Transverse colon (tissue), 4 donors: ENCODE measurements at regions not wholly inside any gene's neighbourhood (a gene's known extent, or its start where the extent isn't known, plus 50 kb on each side); places are given as distances from the start of the nearest gene placed in this dataset.

Source experiments
- DNase-seq: peaks from one replicate; pipeline ENCODE4 v3.0.0-alpha.2; 2019
- H3K27ac ChIP-seq, 4 donors: fragments of 200-600 bp; sonication (generic); 2 replicates each; pipeline ENCODE4 v1.5.1; 2016 to 2018; ENCODE audit warnings: inconsistent platforms in 4 of 4
- H3K27me3 ChIP-seq: fragments of 200-600 bp; sonication (generic); 2 replicates; pipeline ENCODE4 v1.5.1; 2017; ENCODE audit warnings: inconsistent platforms
- H3K36me3 ChIP-seq, 4 donors: fragments of 200-600 bp; sonication (generic); 2 replicates each; pipeline ENCODE4 v1.5.1; 2017 to 2019; ENCODE audit warnings: inconsistent platforms in 4 of 4
- H3K4me1 ChIP-seq, 4 donors: fragments of 200-600 bp; sonication (generic); 2 replicates each; pipeline ENCODE4 v1.5.1; 2017 to 2020; ENCODE audit warnings: inconsistent platforms in 4 of 4
- H3K4me3 ChIP-seq, 4 donors: fragments of 200-600 bp; sonication (generic); 1 replicate in 1 of 4; 2 replicates in 3 of 4; pipeline versions ENCODE4 v1.5.1 to v1.6.1; 2017 to 2019; ENCODE audit warnings: inconsistent platforms in 4 of 4
- H3K9me3 ChIP-seq, 2 donors: fragments of 200-600 bp; sonication (generic); 2 replicates each; pipeline ENCODE4 v1.5.1; 2017 to 2019; ENCODE audit warnings: inconsistent platforms in 2 of 2
- EP300 ChIP-seq: sonication (generic); formaldehyde crosslinking; IDR thresholded peaks from one replicate; pipeline ENCODE4 v1.6.1; 2017; ENCODE audit warnings: antibody characterized with exemption, low read depth
- POLR2A ChIP-seq: fragments of 450-650 bp; IDR thresholded peaks from one replicate; pipeline ENCODE4 v1.6.1; 2016; ENCODE audit warnings: antibody characterized with exemption, mild to moderate bottlenecking, moderate library complexity
- POLR2AphosphoS5 ChIP-seq, 3 donors: sonication (generic); formaldehyde crosslinking; IDR thresholded peaks; one replicate each; pipeline ENCODE4 v1.6.1; 2016; ENCODE audit warnings: antibody characterized with exemption in 3 of 3
- WGBS, 2 donors: methylation state at CpG; one replicate each; pipeline ENCODE4 v1.1.5; 2018; ENCODE audit warnings: low coverage in 1 of 2; 5-methylcytosine and 5-hydroxymethylcytosine counted together
- in situ Hi-C, 4 donors: fragments of 200-750 bp; cut with MboI; loops; one replicate each; pipeline versions ENCODE4 v1.15.0 to v1.15.1; 2017; ENCODE audit warnings: low sequenced_read_pairs in 3 of 4, low pct_ligation_motif_present in 1 of 4, low pct_unique_long_range_greater_than_20kb in 1 of 4
- intact Hi-C: fragments of 100-400 bp; cut with DNase I; formaldehyde crosslinking; loops from one replicate; pipeline ENCODE4 v1.15.1; 2023; ENCODE audit warnings: low total_unique reads
- TF ChIP-seq, protein P1 (sequence below), 5 experiments: fragments of 200-600 bp in 3 of 5; fragments of 450-650 bp in 2 of 5; sonication (generic) in 3 of 5; IDR thresholded peaks; 1 replicate in 2 of 5; 2 replicates in 3 of 5; pipeline ENCODE4 v1.5.1; 2016 to 2017; ENCODE audit warnings: antibody characterized with exemption in 5 of 5, inconsistent platforms in 3 of 5, mild to moderate bottlenecking in 2 of 5, moderate library complexity in 1 of 5

DNA sequence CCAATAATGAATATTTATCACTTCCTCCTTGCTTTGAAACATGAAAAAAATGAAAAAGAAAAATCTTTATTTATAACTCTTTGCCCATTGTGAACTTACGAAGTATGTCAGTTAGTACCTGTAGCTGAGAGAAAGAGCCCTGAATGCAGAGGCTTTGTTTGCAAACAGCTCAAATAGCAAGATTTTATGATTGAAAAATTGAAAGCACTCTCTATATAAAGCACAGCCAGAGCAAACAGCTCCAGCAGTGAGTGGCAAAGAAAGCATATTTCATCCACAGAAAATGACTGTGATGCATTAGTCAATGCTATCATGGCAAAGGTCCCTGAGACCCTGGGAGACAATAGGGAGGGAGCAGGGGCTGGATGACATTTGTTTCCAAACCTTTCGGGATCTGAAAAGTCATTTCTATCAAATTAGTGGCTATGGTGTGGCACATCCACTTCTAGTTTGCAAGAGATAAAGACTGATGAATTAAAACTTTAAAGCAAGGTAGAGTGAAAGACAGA is 576.1 kb downstream of the OTOL1 start:
- intact Hi-C loops (no loop called here), in situ Hi-C loops (no loop called here)
- H3K4me3 ChIP-seq: no peak overlapping the region
- H3K4me1 ChIP-seq: no peaks in the 10 kb centered on the region
- TF ChIP-seq EP300 (no peak), POLR2AphosphoS5 (IDR thresholded peaks at IDR 0.05) (no peak), POLR2A (no peak)
- TF ChIP-seq, protein P1, sequence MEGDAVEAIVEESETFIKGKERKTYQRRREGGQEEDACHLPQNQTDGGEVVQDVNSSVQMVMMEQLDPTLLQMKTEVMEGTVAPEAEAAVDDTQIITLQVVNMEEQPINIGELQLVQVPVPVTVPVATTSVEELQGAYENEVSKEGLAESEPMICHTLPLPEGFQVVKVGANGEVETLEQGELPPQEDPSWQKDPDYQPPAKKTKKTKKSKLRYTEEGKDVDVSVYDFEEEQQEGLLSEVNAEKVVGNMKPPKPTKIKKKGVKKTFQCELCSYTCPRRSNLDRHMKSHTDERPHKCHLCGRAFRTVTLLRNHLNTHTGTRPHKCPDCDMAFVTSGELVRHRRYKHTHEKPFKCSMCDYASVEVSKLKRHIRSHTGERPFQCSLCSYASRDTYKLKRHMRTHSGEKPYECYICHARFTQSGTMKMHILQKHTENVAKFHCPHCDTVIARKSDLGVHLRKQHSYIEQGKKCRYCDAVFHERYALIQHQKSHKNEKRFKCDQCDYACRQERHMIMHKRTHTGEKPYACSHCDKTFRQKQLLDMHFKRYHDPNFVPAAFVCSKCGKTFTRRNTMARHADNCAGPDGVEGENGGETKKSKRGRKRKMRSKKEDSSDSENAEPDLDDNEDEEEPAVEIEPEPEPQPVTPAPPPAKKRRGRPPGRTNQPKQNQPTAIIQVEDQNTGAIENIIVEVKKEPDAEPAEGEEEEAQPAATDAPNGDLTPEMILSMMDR (IDR thresholded peaks at IDR 0.05): no peak
- WGBS, 2 donors: 37 to 73% methylated on average over 2 of the region's 2 CpGs
- H3K27me3 ChIP-seq: no peaks in the 10 kb centered on the region
- no peaks in the 10 kb centered on the region for H3K36me3 ChIP-seq
- no peak for DNase-seq
- no peaks in the 10 kb centered on the region for H3K9me3 ChIP-seq
- no peak overlapping the region for H3K27ac ChIP-seq

DNA sequence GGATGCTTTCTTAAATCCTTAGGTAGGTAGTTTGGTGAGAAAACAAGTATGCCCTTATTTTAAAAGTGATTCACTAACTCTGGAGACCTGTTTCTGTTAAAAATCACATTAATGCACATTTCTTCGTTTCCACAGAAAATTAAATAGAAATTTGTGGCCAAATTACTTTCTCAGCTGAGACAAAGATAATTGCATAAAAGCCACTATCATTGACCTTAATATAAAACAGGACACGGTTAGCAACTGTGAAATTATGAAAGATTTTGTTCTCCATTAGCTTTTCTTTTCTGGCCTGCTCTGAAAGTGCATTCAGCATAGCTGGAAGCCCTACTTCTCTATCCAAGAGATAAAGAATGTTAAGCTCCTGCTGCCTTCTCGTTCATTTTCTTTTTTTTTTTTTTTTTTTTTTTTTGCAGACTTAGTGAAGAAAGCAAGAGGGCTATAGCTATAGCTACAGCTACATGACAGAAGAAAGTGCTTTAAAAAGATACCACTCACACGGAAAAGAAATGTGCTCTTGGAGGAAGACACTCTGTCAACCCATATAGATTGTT is 576.9 kb downstream of the OTOL1 start:
- Histone ChIP-seq H3K4me3 (no peak overlapping the region), H3K4me1 (no peaks in the 10 kb centered on the region), H3K27ac (no peak overlapping the region), H3K9me3 (no peaks in the 10 kb centered on the region), H3K36me3 (no peaks in the 10 kb centered on the region), H3K27me3 (no peaks in the 10 kb centered on the region)
- no peak for DNase-seq
- WGBS, 2 donors: 56 to 57% methylated on average over 4 of the region's 4 CpGs
- in situ Hi-C loops (no loop called here), intact Hi-C loops (no loop called here)
- TF ChIP-seq POLR2A: no peak
- TF ChIP-seq POLR2AphosphoS5 (IDR thresholded peaks at IDR 0.05): no peak
- no peak for TF ChIP-seq EP300
- TF ChIP-seq, protein P1 (IDR thresholded peaks at IDR 0.05): no peak

DNA sequence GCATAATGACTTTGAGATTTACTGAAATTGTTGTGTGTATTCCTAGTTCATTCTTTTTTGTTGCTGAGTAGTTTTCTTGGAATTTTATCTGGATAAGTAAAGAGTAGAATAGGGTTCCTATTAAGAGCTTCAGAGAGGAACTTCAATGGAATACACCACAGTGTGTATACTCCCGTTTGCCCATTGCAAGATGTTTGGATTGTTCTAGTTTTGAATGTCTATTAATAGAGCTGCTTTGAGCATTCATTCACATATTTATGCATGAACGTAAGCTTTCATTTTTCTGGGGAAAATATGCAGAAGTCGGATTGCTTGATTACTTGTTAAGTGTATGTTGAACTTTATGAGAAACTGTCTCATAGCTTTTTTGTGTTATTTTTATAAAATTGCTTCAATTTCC is 580.5 kb downstream of the OTOL1 start:
- in situ Hi-C loops (no loop called here), intact Hi-C loops (no loop called here)
- TF ChIP-seq, protein P1 (IDR thresholded peaks at IDR 0.05): no peak
- TF ChIP-seq EP300 (no peak), POLR2A (no peak), POLR2AphosphoS5 (IDR thresholded peaks at IDR 0.05) (no peak)
- WGBS, 2 donors: 69 to 78% methylated on average over 3 of the region's 3 CpGs
- Histone ChIP-seq H3K27ac (no peak overlapping the region), H3K36me3 (no peaks in the 10 kb centered on the region), H3K4me3 (no peak overlapping the region), H3K4me1 (no peaks in the 10 kb centered on the region), H3K9me3 (no peaks in the 10 kb centered on the region), H3K27me3 (no peaks in the 10 kb centered on the region)
- no peak for DNase-seq

DNA sequence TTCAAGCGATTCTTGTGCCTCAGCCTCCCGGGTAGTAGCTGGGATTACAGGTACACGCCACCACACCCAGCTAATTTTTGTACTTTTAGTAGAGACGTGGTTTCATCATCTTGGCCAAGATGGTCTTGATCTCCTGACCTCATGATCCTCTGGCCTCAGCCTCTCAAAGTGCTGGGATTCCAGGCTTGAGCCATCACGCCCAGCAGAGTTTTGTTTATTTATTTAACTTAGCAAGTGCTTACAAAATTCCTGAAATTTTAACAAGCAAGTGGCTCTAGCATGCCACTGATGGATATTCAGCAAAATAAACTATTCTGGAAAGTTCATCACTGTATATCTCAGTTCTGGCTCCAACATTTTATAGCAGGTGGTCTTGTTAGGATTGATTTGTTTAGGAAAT is 585.9 kb downstream of the OTOL1 start:
- DNase-seq: no peak
- intact Hi-C loops: no loop called here
- 18 to 76% methylated on average over 1 to 5 of the region's 5 CpGs for WGBS, 2 donors

More for the DNA sequence above, 585.9 kb downstream of the OTOL1 start:
- in situ Hi-C loops: no loop called here
- Histone ChIP-seq H3K9me3 (no peaks in the 10 kb centered on the region), H3K36me3 (no peaks in the 10 kb centered on the region), H3K27ac (no peak overlapping the region), H3K4me1 (no peaks in the 10 kb centered on the region), H3K4me3 (no peak overlapping the region), H3K27me3 (no peaks in the 10 kb centered on the region)
- no peak for TF ChIP-seq EP300
- TF ChIP-seq, protein P1 (IDR thresholded peaks at IDR 0.05): no peak
